GM23338 (cell line): ENCODE measurements at regions not wholly inside any gene's neighbourhood (a gene's known extent, or its start where the extent isn't known, plus 50 kb on each side); places are given as distances from the start of the nearest gene placed in this dataset.

Source experiments
- ATAC-seq: fragments of 200-7000 bp; cut with Tn5 transposase; 3 replicates; pipeline ENCODE4 v1.9.1; 2020
- DNase-seq: peaks from one replicate; pipeline ENCODE4 v3.0.0-alpha.2; 2015; ENCODE audit warnings: low spot score
- H2AFZ ChIP-seq: fragments of 200-600 bp; sonication (generic); 2 replicates; pipeline ENCODE4 v1.8.0; 2016; ENCODE audit warnings: antibody characterized with exemption, mild to moderate bottlenecking, moderate library complexity
- H3F3A ChIP-seq: fragments of 200-600 bp; sonication (generic); replicated peaks from 2 replicates; pipeline ENCODE4 v1.8.0; 2017; ENCODE audit warnings: antibody characterized with exemption, mixed run types, low read depth
- H3K27ac ChIP-seq: fragments of 200-600 bp; sonication (generic); 2 replicates; pipeline ENCODE4 v1.6.1; 2016; ENCODE audit warnings: low read depth
- H3K27me3 ChIP-seq: fragments of 200-600 bp; sonication (generic); 2 replicates; pipeline ENCODE4 v1.8.0; 2016; ENCODE audit warnings: mild to moderate bottlenecking, mixed run types, moderate library complexity; ENCODE audit not compliant: insufficient read depth
- H3K36me3 ChIP-seq: fragments of 200-600 bp; sonication (generic); 2 replicates; pipeline ENCODE4 v1.8.0; 2016; ENCODE audit warnings: mild to moderate bottlenecking; ENCODE audit not compliant: insufficient read depth
- H3K4me1 ChIP-seq: fragments of 200-600 bp; sonication (generic); 2 replicates; pipeline ENCODE4 v1.8.0; 2016; ENCODE audit warnings: mild to moderate bottlenecking, moderate library complexity; ENCODE audit not compliant: insufficient read depth
- H3K4me2 ChIP-seq: fragments of 200-600 bp; sonication (generic); 2 replicates; pipeline ENCODE4 v1.7.1; 2017; ENCODE audit warnings: mixed run types
- H3K4me3 ChIP-seq: fragments of 200-600 bp; sonication (generic); 2 replicates; pipeline ENCODE4 v1.6.1; 2016; ENCODE audit warnings: mixed run types
- H3K79me2 ChIP-seq: fragments of 200-600 bp; sonication (generic); replicated peaks from 2 replicates; pipeline ENCODE4 v1.8.0; 2017; ENCODE audit warnings: mild to moderate bottlenecking; ENCODE audit not compliant: insufficient read depth
- H3K9me2 ChIP-seq: fragments of 200-600 bp; sonication (generic); 2 replicates; pipeline ENCODE4 v1.8.0; 2017; ENCODE audit not compliant: insufficient read depth
- H4K20me1 ChIP-seq: fragments of 200-600 bp; sonication (generic); replicated peaks from 2 replicates; pipeline ENCODE4 v1.8.0; 2017; ENCODE audit warnings: mild to moderate bottlenecking; ENCODE audit not compliant: insufficient read depth
- H3K27ac Mint-ChIP-seq: 2 replicates; pipeline ENCODE4 v1.8.0; 2020; ENCODE audit warnings: inconsistent platforms, mild to moderate bottlenecking, moderate library complexity, mixed read lengths
- H3K27me3 Mint-ChIP-seq: 3 replicates; pipeline ENCODE4 v1.8.0; 2022; ENCODE audit warnings: low read depth, mild to moderate bottlenecking, moderate library complexity, mixed read lengths, inconsistent platforms; ENCODE audit not compliant: insufficient read depth, poor library complexity
- H3K36me3 Mint-ChIP-seq: 3 replicates; pipeline ENCODE4 v1.8.0; 2021; ENCODE audit warnings: low read depth, mild to moderate bottlenecking, inconsistent platforms, moderate library complexity, mixed read lengths
- H3K4me1 Mint-ChIP-seq: 3 replicates; pipeline ENCODE4 v1.8.0; 2020; ENCODE audit warnings: mild to moderate bottlenecking, inconsistent platforms, mixed read lengths
- H3K4me3 Mint-ChIP-seq: 3 replicates; pipeline ENCODE4 v1.8.0; 2021; ENCODE audit warnings: moderate library complexity, mild to moderate bottlenecking, inconsistent platforms, mixed read lengths
- H3K9me3 Mint-ChIP-seq: 3 replicates; pipeline ENCODE4 v1.8.0; 2020; ENCODE audit warnings: moderate library complexity, mild to moderate bottlenecking, inconsistent platforms, mixed read lengths
- CREB1 ChIP-seq: fragments of 250-450 bp; sonication (Bioruptor Pico); IDR thresholded peaks from 2 replicates; pipeline ENCODE4 v1.5.0; 2020; ENCODE audit warnings: low read depth, mild to moderate bottlenecking, moderate library complexity
- EZH2 ChIP-seq: fragments of 200-600 bp; sonication (generic); IDR thresholded peaks from one replicate; pipeline ENCODE4 v1.8.0; 2017; ENCODE audit warnings: antibody characterized with exemption, mild to moderate bottlenecking, low read depth; ENCODE audit not compliant: unreplicated experiment
- EZH2phosphoT487 ChIP-seq: fragments of 200-600 bp; sonication (generic); IDR thresholded peaks from one replicate; pipeline ENCODE4 v1.8.1; 2018; ENCODE audit warnings: antibody characterized with exemption; ENCODE audit not compliant: unreplicated experiment
- JUNB ChIP-seq: IDR thresholded peaks from one replicate; pipeline ENCODE4 v1.6.1; 2016; ENCODE audit warnings: antibody characterized with exemption; ENCODE audit not compliant: unreplicated experiment
- NANOG ChIP-seq: IDR thresholded peaks from 2 replicates; pipeline ENCODE4 v1.6.1; 2016; ENCODE audit warnings: antibody characterized with exemption, borderline replicate concordance
- POLR2AphosphoS5 ChIP-seq: IDR thresholded peaks from 2 replicates; pipeline ENCODE4 v1.6.1; 2016; ENCODE audit warnings: antibody characterized with exemption, low read depth
- STAT1 ChIP-seq: IDR thresholded peaks from one replicate; pipeline ENCODE4 v1.6.1; 2016; ENCODE audit warnings: antibody characterized with exemption; ENCODE audit not compliant: unreplicated experiment
- ZNF114 ChIP-seq: fragments of 250-450 bp; sonication (Bioruptor Pico); IDR thresholded peaks from 2 replicates; pipeline ENCODE4 v1.5.0; 2020; ENCODE audit warnings: mild to moderate bottlenecking, moderate library complexity
- ZNF331 ChIP-seq: fragments of 250-450 bp; sonication (Bioruptor Pico); IDR thresholded peaks from 2 replicates; pipeline ENCODE4 v1.5.0; 2020; ENCODE audit warnings: low read depth, mild to moderate bottlenecking, moderate library complexity
- TF ChIP-seq, protein P1 (sequence below): IDR thresholded peaks from 2 replicates; pipeline ENCODE4 v1.6.1; 2016; ENCODE audit warnings: antibody characterized with exemption
- TF ChIP-seq, protein P2 (sequence below), 2 experiments: fragments of 200-600 bp in 1 of 2; sonication (generic) in 1 of 2; conservative IDR thresholded peaks; 2 replicates each; pipeline versions ENCODE4 v1.5.1 to v1.6.1; 2016 to 2017; ENCODE audit warnings: antibody characterized with exemption in 2 of 2, low read depth in 2 of 2, mild to moderate bottlenecking in 2 of 2, moderate library complexity in 1 of 2
- TF ChIP-seq, protein P3 (sequence below): IDR thresholded peaks from one replicate; pipeline ENCODE4 v1.6.1; 2018; ENCODE audit warnings: antibody characterized with exemption; ENCODE audit not compliant: unreplicated experiment
- TF ChIP-seq, protein P4 (sequence below): fragments of 250-450 bp; sonication (Bioruptor Pico); IDR thresholded peaks from 2 replicates; pipeline ENCODE4 v1.5.0; 2020; ENCODE audit warnings: mild to moderate bottlenecking, moderate library complexity

DNA sequence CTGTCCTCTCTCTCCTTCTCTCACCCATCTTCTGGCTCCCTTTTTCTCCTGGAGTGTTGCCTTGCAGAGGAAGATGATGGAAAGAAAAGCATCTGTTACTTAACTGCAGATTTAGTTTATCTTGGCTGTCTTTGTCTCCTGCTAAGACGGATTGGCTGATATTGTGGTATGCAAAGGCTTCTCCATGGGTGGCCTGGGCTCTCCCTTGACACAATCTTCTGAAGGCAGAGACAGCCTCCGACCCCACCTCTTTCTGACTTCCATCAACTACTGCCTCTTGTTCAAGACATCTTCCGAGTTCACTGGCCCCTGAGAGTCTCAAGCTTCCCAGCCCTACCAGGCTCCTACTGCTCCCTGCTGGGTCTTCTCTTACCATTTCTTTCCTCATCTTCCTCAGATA is 403.7 kb downstream of the LRRC70 start (continued):
- TF ChIP-seq, protein P1, sequence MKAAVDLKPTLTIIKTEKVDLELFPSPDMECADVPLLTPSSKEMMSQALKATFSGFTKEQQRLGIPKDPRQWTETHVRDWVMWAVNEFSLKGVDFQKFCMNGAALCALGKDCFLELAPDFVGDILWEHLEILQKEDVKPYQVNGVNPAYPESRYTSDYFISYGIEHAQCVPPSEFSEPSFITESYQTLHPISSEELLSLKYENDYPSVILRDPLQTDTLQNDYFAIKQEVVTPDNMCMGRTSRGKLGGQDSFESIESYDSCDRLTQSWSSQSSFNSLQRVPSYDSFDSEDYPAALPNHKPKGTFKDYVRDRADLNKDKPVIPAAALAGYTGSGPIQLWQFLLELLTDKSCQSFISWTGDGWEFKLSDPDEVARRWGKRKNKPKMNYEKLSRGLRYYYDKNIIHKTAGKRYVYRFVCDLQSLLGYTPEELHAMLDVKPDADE = no peak
- no peak for TF ChIP-seq JUNB
- TF ChIP-seq, protein P2, sequence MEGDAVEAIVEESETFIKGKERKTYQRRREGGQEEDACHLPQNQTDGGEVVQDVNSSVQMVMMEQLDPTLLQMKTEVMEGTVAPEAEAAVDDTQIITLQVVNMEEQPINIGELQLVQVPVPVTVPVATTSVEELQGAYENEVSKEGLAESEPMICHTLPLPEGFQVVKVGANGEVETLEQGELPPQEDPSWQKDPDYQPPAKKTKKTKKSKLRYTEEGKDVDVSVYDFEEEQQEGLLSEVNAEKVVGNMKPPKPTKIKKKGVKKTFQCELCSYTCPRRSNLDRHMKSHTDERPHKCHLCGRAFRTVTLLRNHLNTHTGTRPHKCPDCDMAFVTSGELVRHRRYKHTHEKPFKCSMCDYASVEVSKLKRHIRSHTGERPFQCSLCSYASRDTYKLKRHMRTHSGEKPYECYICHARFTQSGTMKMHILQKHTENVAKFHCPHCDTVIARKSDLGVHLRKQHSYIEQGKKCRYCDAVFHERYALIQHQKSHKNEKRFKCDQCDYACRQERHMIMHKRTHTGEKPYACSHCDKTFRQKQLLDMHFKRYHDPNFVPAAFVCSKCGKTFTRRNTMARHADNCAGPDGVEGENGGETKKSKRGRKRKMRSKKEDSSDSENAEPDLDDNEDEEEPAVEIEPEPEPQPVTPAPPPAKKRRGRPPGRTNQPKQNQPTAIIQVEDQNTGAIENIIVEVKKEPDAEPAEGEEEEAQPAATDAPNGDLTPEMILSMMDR (conservative IDR thresholded peaks at IDR 0.05; ENCODE audit: low read depth in 2 of 2) = no peak
- no peak for TF ChIP-seq ZNF114 (CRISPR knock-in tag)
- no peak for TF ChIP-seq EZH2phosphoT487
- no peak for TF ChIP-seq CREB1
- no peak for TF ChIP-seq ZNF331

DNA sequence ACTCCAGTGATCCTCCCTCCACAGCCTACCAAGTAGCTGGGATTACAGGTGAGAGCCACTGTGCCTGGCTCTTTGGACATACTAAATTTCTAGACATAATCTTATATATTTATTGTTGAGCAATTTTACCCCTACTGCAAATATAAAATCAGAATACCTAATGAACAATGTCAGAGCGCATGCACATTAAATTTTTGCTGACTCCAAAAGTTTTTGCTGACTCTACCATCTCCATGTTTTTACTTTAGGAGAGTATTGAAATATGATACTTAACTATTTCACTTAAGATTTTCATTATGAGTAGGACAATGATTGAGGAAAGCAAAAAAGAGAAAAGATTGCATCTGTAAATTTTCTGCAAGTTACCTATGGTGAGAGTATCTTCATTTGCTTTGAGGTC is 402.3 kb downstream of the LRRC70 start:
- no peak overlapping the region for H3K4me3 Mint-ChIP-seq
- no peak for DNase-seq
- H3K4me2 ChIP-seq = no peak overlapping the region
- TF ChIP-seq JUNB (no peak), ZNF331 (no peak), NANOG (no peak), EZH2 (no peak), CREB1 (no peak), STAT1 (no peak), EZH2phosphoT487 (no peak), POLR2AphosphoS5 (no peak), ZNF114 (CRISPR knock-in tag) (no peak)
- TF ChIP-seq, protein P3, sequence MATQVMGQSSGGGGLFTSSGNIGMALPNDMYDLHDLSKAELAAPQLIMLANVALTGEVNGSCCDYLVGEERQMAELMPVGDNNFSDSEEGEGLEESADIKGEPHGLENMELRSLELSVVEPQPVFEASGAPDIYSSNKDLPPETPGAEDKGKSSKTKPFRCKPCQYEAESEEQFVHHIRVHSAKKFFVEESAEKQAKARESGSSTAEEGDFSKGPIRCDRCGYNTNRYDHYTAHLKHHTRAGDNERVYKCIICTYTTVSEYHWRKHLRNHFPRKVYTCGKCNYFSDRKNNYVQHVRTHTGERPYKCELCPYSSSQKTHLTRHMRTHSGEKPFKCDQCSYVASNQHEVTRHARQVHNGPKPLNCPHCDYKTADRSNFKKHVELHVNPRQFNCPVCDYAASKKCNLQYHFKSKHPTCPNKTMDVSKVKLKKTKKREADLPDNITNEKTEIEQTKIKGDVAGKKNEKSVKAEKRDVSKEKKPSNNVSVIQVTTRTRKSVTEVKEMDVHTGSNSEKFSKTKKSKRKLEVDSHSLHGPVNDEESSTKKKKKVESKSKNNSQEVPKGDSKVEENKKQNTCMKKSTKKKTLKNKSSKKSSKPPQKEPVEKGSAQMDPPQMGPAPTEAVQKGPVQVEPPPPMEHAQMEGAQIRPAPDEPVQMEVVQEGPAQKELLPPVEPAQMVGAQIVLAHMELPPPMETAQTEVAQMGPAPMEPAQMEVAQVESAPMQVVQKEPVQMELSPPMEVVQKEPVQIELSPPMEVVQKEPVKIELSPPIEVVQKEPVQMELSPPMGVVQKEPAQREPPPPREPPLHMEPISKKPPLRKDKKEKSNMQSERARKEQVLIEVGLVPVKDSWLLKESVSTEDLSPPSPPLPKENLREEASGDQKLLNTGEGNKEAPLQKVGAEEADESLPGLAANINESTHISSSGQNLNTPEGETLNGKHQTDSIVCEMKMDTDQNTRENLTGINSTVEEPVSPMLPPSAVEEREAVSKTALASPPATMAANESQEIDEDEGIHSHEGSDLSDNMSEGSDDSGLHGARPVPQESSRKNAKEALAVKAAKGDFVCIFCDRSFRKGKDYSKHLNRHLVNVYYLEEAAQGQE = no peak
- TF ChIP-seq, protein P4, sequence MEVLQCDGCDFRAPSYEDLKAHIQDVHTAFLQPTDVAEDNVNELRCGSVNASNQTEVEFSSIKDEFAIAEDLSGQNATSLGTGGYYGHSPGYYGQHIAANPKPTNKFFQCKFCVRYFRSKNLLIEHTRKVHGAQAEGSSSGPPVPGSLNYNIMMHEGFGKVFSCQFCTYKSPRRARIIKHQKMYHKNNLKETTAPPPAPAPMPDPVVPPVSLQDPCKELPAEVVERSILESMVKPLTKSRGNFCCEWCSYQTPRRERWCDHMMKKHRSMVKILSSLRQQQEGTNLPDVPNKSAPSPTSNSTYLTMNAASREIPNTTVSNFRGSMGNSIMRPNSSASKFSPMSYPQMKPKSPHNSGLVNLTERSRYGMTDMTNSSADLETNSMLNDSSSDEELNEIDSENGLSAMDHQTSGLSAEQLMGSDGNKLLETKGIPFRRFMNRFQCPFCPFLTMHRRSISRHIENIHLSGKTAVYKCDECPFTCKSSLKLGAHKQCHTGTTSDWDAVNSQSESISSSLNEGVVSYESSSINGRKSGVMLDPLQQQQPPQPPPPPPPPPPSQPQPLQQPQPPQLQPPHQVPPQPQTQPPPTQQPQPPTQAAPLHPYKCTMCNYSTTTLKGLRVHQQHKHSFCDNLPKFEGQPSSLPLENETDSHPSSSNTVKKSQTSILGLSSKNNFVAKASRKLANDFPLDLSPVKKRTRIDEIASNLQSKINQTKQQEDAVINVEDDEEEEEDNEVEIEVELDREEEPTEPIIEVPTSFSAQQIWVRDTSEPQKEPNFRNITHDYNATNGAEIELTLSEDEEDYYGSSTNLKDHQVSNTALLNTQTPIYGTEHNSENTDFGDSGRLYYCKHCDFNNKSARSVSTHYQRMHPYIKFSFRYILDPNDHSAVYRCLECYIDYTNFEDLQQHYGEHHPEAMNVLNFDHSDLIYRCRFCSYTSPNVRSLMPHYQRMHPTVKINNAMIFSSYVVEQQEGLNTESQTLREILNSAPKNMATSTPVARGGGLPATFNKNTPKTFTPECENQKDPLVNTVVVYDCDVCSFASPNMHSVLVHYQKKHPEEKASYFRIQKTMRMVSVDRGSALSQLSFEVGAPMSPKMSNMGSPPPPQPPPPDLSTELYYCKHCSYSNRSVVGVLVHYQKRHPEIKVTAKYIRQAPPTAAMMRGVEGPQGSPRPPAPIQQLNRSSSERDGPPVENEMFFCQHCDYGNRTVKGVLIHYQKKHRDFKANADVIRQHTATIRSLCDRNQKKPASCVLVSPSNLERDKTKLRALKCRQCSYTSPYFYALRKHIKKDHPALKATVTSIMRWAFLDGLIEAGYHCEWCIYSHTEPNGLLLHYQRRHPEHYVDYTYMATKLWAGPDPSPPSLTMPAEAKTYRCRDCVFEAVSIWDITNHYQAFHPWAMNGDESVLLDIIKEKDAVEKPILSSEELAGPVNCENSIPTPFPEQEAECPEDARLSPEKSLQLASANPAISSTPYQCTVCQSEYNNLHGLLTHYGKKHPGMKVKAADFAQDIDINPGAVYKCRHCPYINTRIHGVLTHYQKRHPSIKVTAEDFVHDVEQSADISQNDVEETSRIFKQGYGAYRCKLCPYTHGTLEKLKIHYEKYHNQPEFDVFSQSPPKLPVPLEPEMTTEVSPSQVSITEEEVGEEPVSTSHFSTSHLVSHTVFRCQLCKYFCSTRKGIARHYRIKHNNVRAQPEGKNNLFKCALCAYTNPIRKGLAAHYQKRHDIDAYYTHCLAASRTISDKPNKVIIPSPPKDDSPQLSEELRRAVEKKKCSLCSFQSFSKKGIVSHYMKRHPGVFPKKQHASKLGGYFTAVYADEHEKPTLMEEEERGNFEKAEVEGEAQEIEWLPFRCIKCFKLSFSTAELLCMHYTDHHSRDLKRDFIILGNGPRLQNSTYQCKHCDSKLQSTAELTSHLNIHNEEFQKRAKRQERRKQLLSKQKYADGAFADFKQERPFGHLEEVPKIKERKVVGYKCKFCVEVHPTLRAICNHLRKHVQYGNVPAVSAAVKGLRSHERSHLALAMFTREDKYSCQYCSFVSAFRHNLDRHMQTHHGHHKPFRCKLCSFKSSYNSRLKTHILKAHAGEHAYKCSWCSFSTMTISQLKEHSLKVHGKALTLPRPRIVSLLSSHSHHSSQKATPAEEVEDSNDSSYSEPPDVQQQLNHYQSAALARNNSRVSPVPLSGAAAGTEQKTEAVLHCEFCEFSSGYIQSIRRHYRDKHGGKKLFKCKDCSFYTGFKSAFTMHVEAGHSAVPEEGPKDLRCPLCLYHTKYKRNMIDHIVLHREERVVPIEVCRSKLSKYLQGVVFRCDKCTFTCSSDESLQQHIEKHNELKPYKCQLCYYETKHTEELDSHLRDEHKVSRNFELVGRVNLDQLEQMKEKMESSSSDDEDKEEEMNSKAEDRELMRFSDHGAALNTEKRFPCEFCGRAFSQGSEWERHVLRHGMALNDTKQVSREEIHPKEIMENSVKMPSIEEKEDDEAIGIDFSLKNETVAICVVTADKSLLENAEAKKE (CRISPR knock-in tag) = no peak

More for the DNA sequence above, 402.3 kb downstream of the LRRC70 start:
- Histone ChIP-seq H3K9me2 (peaks cover 7% of the 10 kb centered on the region; the same call in 1 of the 2 replicates), H3F3A (no peaks in the 10 kb centered on the region), H3K79me2 (no peaks in the 10 kb centered on the region), H3K27me3 (no peaks in the 10 kb centered on the region), H2AFZ (no peak overlapping the region), H3K27ac (no peak overlapping the region), H3K4me3 (no peak overlapping the region), H4K20me1 (no peaks in the 10 kb centered on the region), H3K4me1 (peaks cover 13% of the 10 kb centered on the region; the same call in 1 of the 2 replicates), H3K36me3 (no peaks in the 10 kb centered on the region)
- H3K4me1 Mint-ChIP-seq = peaks cover 18% of the 10 kb centered on the region
- peaks cover 13% of the 10 kb centered on the region; the same call in 2 of the 3 replicates for H3K9me3 Mint-ChIP-seq
- no peak for ATAC-seq
- H3K27ac Mint-ChIP-seq = no peak overlapping the region
- peaks cover 4% of the 10 kb centered on the region for H3K27me3 Mint-ChIP-seq
- H3K36me3 Mint-ChIP-seq = peaks cover 5% of the 10 kb centered on the region; the same call in 2 of the 3 replicates
